Amygdala (tissue), 56 donors: ENCODE measurements at regions not wholly inside any gene's neighbourhood (a gene's known extent, or its start where the extent isn't known, plus 50 kb on each side); places are given as distances from the start of the nearest gene placed in this dataset.

ENCODE experiments used
- DNase-seq, 56 donors: peaks; one replicate each; lab custom pipeline; 2025; lab: John Stamatoyannopoulos, UW

DNA sequence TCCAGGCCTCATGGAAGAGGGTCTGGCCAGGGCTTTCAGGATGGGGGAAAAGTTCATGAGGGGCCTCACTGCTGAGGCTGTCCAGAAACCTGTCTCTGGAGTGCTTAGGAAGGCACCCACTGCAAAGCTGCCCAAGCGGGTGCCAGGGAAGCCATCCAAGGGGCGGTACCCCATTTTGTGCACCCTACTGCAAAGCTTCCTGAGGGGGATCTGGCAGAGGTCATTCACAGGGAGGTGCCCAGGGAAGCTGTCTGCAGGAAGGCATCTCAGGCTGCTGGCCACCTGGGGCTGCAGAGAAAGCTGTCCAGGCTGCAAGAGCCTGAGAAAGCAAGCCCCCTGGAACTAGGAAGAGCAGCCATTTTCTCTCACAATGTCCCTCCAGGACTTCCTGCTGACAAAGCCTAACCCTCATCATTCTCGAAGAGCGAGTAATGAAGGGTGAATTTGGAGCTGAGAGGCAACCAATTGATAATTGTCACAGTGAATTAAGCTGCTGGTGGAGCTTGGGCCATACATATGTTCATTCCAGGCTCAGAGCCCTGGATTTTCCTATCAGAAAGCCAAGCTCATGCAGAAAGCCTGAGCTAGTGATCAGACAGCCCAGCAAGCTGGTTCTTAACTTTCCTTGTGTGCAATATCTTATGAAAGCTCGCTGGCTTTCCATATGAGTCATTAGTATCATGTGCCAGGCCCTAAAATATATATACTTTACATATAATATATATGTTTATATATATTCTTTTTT, 62.2 kb upstream of the SLC22A16 start:
- no peak for DNase-seq

DNA sequence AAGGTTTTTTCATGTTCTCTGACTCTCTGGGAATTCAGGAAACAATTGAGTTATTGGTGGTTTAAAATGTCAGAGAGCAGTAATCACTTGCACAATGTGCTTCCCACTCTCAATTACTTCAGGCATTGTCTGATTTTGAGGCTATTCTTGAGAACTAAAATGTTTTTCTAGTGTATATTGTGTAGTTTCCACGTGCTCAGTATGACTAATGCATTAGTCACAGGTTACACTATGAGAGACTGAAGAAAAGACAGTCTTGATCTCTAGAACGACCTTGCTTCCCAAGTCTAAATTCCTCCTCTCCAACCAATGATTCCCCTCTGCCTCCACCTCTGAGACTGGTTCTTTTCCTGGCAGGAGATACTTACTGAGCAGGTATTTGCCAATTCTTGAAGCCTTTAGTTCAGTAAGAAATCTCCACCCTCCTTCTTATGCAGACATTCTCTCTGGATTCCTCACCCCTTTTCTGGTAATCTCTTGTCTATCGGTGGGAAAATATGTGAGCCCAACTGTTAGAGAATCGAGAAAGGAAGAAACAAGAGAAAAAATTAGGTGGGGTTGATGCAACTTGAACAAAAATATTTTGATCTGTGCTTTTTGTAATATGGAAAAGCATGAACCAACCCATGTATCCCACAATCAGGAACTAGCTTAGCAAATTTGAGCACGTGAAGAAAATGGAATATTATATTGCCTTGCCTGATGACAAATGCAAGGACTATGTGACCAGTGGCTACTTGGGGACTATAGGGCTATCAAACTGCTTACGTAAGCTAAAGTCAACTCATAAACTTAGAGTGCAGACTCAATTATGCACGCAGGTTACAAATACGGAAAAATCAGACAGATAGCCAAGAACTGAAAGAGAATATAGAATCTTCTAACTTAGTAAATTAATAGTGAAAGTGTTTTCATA, 61.1 kb upstream of the SLC22A16 start:
- peak in 1 of 56 donors; percentile 56 for DNase-seq

DNA sequence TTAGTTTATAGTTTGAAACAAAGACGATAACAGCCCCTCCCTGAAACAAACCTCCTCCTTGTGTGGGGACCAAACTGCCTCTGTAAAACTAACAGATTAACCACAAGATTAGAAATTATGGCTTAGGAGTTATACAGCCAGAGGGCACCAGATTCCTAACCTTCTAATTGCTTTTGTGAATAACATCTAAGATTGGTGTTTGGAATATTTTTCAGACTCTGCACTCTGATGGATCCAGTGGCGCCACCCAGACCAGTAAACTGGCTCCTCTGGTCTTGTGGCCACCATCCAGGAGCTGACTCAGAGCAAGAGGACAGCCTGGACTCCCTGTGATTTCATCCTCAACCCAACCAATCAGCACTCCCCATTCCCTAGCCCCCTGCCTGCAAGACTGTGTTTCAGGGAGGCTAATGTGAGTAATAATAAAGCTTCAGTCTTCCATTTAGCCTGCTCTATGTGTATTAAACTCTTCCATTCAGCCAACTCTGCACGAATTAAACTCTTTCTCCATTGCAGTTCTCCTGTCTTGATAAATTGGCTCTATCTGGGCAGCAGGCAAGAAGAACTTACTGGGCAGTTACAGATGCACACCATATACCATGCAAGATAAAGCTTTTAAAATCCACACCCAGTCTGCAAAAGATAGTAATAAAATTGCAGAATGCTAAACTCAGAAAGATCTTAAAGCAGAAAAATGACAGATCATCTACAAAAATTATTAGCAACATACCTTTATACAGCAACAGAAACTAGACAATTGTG, 58.5 kb upstream of the SLC22A16 start:
- peak in 52 of 56 donors; percentile 23 to 94 (median 74) for DNase-seq

DNA sequence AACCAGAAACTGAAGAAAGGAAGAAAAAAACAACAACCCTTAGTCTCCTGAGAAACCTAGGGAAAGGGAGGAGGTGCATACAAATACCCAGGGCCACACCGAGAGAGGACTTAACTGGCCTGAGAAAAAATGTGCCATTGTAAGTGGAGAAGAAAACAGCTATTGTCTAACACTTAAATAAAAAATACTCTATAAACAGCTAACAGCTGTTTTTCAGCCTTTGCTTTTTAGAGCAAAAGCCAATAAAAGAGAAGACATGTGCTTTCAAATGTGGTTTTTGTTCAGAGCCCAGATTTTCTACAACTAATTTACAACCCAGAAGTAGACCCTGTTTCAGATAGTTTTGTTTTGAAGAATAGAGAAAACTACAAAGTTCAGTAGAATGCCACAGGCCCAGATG, 56.0 kb upstream of the SLC22A16 start:
- DNase-seq: no peak

GRCh38 chr6:110530671-110531070, 54.3 kb upstream of the SLC22A16 start:
- DNase-seq: no peak

GRCh38 chr6:110529907-110530306, 53.5 kb upstream of the SLC22A16 start:
- DNase-seq: no peak

GRCh38 chr6:110529355-110529754, 52.9 kb upstream of the SLC22A16 start:
- DNase-seq: no peak

DNA sequence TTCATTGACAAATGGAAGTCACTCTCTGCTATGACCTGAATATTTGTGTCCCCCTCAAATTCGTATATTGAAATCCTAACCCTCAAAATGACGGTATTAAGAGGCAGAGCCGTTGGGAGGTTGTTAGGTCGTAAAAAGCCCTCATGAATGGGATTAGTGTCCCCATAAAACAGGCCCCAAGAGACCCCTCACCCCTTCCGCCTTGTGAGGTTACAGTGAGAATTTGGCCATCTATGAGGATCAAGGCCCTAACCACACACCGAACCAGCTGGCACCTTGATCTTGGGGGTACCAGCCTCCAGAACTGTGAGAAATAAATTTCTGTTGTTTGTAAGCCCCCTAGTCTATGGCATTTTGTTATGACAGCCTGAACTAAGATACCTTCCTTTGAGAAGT, 52.5 kb upstream of the SLC22A16 start:
- DNase-seq: no peak

DNA sequence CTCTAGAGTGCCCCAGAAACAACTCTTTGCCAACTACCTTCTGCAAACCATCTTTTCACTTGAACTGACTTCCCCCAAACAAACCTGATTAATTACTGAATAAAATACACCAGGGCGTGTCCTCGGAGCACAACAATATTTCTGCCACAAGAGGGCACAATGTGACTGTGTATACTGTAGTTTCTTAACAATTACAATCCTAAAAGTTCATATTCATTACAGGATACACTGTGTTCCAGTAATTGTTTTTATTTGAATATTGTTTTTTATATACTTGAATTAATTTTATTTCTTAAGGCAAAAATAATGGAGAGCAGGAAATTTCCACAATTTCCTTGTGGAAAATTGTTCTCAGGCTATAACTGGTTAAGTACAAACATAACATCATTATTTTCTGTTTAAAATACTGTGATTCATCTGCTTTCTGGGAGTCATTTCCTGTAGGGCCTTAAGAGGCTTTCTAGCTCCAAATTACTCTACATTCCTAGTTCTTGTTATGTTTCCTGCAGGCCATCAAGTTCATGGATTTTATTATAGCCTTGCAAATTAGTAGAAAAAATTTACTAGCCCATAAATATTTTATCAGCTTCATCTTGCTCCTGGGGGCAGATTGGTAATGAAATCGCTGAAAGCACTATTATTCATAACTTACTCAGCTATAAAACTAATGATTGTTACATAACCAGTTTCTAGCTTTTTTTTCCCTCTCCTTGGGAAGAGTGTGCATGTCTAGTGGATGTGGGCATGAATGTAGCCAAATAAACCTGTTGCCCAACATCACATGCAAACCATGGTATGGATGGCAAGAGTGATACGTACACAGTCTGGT, 51.9 kb upstream of the SLC22A16 start:
- DNase-seq: peak in 21 of 56 donors; percentile 2 to 76 (median 25)

- DNase-seq: no peak
Observed at GRCh38 chr6:110527516-110527915, 51.1 kb upstream of the SLC22A16 start.

DNA sequence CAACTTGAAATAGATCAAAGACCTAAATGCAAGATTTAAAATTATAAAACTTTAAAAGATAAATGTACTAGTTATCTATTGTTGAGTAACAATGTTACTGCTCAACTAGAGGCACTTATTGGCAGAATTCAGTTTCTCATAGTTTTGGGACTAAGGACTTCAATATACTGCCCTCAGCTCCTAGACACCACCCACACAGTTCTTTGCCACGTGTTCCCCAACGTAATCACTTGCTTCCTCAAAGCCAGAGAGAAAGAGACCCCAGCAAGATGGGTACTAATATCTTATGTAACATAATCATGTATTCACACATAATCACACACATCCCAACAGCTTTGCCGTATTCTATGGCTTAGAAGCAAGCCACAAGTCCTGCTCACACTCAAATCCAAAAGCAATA, 50.3 kb upstream of the SLC22A16 start:
- DNase-seq: no peak
